Activated naive CD8-positive, alpha-beta T cell treated with anti-CD3 and anti-CD28 coated beads, Interleukin-2, amount 50 U/mL, for 24 hours (primary cell): ENCODE measurements at regions not wholly inside any gene's neighbourhood (a gene's known extent, or its start where the extent isn't known, plus 50 kb on each side); places are given as distances from the start of the nearest gene placed in this dataset.
"Not testable (repeated sequence)": the region's sequence is repeated elsewhere in the genome, so short reads cannot be mapped to it uniquely, and the experiment has no call there.

Experiments used
- ATAC-seq: fragments of 150-1000 bp; cut with Tn5 transposase; one replicate; pipeline ENCODE4 v1.10.0; 2021
- DNase-seq: peaks from one replicate; pipeline ENCODE4 v3.0.0; 2021
- H3K27ac Mint-ChIP-seq: one replicate; pipeline ENCODE4 v1.8.0; 2021; ENCODE audit warnings: mild to moderate bottlenecking, mixed read lengths
- H3K27me3 Mint-ChIP-seq: one replicate; pipeline ENCODE4 v1.8.0; 2021; ENCODE audit warnings: mixed read lengths
- H3K36me3 Mint-ChIP-seq: one replicate; pipeline ENCODE4 v1.8.0; 2021; ENCODE audit warnings: low read depth, mixed read lengths
- H3K4me1 Mint-ChIP-seq: one replicate; pipeline ENCODE4 v1.8.0; 2021; ENCODE audit warnings: mixed read lengths
- H3K4me3 Mint-ChIP-seq: one replicate; pipeline ENCODE4 v1.8.0; 2021; ENCODE audit warnings: mild to moderate bottlenecking, moderate library complexity, mixed read lengths
- H3K9me3 Mint-ChIP-seq: one replicate; pipeline ENCODE4 v1.8.0; 2021; ENCODE audit warnings: mixed read lengths

DNA sequence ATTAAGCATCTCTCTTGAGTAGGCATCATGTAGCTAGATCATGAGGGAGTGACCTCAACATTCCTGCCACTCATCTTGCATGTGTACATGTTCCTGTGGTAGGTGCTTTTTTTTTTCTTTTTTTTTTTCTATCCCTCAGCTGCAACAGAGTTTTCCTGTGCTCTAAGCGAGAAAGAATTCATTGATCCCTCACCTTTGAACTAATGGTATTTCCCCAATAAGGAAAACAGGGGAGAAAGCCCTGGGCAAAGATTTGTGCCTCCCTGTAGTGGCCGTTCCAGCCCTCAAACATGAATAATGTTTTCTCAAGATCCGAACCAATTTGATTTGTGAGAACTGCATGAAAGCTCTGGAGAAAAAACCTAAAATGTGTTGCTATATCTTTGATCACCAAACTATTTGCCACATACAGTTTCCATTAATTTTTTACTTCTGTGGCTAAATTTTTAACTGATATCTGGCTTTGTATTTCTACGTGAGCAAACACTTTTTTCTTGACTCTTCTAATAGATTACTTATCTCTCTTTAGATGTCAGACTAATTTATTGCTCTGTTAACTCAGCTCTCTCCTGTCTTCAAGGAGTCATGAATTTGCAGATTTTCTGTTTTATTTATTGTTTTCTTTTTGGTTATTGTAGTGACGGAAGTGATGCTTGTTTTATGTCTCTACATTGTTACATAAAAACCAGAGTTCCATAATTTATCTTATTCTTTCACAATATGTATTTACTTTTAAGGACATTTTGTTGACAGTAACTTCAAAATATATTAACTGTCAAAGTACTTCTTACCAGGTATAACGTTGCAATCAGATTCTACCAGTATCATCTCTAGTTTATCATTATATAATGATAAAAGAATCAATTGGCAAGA is 1396.5 kb downstream of the OTOL1 start:
- ATAC-seq (no peak), DNase-seq (no peak)
- Mint-ChIP-seq H3K4me1 (no peaks in the 10 kb centered on the region), H3K4me3 (no peak overlapping the region), H3K36me3 (no peaks in the 10 kb centered on the region), H3K27ac (no peak overlapping the region), H3K27me3 (no peaks in the 10 kb centered on the region), H3K9me3 (peaks cover 4% of the 10 kb centered on the region)

DNA sequence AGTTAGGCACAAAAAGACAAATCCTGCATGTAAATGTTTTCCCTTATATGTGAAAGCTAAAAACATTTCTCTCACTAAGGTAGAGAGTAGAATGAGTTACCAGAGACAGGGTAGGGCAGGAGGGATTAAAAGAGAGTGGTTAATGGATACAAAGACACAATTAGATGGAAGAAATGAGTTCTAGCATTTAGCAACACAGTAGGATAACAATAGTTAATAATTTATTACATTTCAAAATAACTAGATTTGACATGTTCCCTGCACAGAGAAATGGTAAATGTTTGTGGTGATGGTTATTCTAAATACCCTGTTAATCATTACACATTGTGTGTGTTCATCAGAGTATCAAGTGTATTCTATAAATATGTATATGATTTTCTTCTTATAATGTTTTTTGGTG is 1400.7 kb downstream of the OTOL1 start:
- DNase-seq = no peak
- Mint-ChIP-seq H3K4me1 (no peaks in the 10 kb centered on the region), H3K27ac (no peak overlapping the region), H3K36me3 (no peaks in the 10 kb centered on the region), H3K4me3 (no peak overlapping the region), H3K9me3 (peaks cover 8% of the 10 kb centered on the region), H3K27me3 (no peaks in the 10 kb centered on the region)
- ATAC-seq = no peak

- H3K27ac Mint-ChIP-seq = no peak overlapping the region
- H3K27me3 Mint-ChIP-seq = no peaks in the 10 kb centered on the region
- no peaks in the 10 kb centered on the region for H3K36me3 Mint-ChIP-seq
- ATAC-seq = no peak
- H3K9me3 Mint-ChIP-seq = peaks cover 7% of the 10 kb centered on the region
- no peak overlapping the region for H3K4me3 Mint-ChIP-seq
- no peak for DNase-seq
- H3K4me1 Mint-ChIP-seq = no peaks in the 10 kb centered on the region
Observed at GRCh38 chr3:162932503-162932902, 1435.9 kb downstream of the OTOL1 start.

- DNase-seq (no peak), ATAC-seq (no peak)
- H3K27me3 Mint-ChIP-seq = no peaks in the 10 kb centered on the region
- H3K9me3 Mint-ChIP-seq = peaks cover 7% of the 10 kb centered on the region
- no peaks in the 10 kb centered on the region for H3K4me1 Mint-ChIP-seq
- H3K4me3 Mint-ChIP-seq = no peak overlapping the region
- no peak overlapping the region for H3K27ac Mint-ChIP-seq
- no peaks in the 10 kb centered on the region for H3K36me3 Mint-ChIP-seq
Observed at GRCh38 chr3:162933656-162934055, 1437.0 kb downstream of the OTOL1 start.

- no peaks in the 10 kb centered on the region for H3K4me1 Mint-ChIP-seq
- DNase-seq (no peak), ATAC-seq (no peak)
- no peaks in the 10 kb centered on the region for H3K27me3 Mint-ChIP-seq
- no peak overlapping the region for H3K4me3 Mint-ChIP-seq
- no peaks in the 10 kb centered on the region for H3K36me3 Mint-ChIP-seq
- H3K27ac Mint-ChIP-seq = no peak overlapping the region
- peaks cover 7% of the 10 kb centered on the region for H3K9me3 Mint-ChIP-seq
Observed at GRCh38 chr3:162936706-162937105, 1440.1 kb downstream of the OTOL1 start.

- ATAC-seq (no peak), DNase-seq (no peak)
- Mint-ChIP-seq H3K27ac (no peak overlapping the region), H3K27me3 (no peaks in the 10 kb centered on the region), H3K4me1 (no peaks in the 10 kb centered on the region), H3K9me3 (peaks cover 4% of the 10 kb centered on the region), H3K4me3 (no peak overlapping the region), H3K36me3 (no peaks in the 10 kb centered on the region)
Observed at GRCh38 chr3:162938083-162938482, 1441.5 kb downstream of the OTOL1 start.

- Mint-ChIP-seq H3K36me3 (no peaks in the 10 kb centered on the region), H3K27me3 (no peaks in the 10 kb centered on the region), H3K4me1 (no peaks in the 10 kb centered on the region), H3K27ac (no peak overlapping the region), H3K4me3 (no peak overlapping the region), H3K9me3 (peaks cover 4% of the 10 kb centered on the region)
- DNase-seq = no peak
- ATAC-seq = no peak
Observed at GRCh38 chr3:162945626-162946025, 1449.0 kb downstream of the OTOL1 start.

DNA sequence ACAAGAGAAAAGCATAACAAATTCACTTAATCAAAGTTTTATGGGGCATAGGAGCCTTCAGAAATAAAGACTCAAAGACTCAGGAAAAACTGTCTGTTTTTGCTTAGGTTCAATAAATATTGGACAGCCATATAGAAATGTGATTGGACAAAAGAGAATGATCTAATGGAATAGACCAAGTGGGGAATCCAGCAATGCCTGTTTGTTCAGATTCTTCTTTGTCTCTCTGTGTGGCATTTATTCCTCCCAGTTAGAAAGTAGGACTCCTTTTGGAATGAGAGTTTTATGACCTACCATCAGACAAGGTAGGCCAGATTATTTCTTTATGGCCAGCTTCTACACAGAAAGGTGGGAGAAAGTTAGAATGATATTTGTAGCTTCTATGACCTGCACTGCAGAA is 1460.1 kb downstream of the OTOL1 start:
- Mint-ChIP-seq H3K9me3 (peaks cover 9% of the 10 kb centered on the region), H3K27ac (no peak overlapping the region), H3K27me3 (no peaks in the 10 kb centered on the region), H3K36me3 (no peaks in the 10 kb centered on the region), H3K4me1 (no peaks in the 10 kb centered on the region), H3K4me3 (no peak overlapping the region)
- DNase-seq (no peak), ATAC-seq (no peak)

DNA sequence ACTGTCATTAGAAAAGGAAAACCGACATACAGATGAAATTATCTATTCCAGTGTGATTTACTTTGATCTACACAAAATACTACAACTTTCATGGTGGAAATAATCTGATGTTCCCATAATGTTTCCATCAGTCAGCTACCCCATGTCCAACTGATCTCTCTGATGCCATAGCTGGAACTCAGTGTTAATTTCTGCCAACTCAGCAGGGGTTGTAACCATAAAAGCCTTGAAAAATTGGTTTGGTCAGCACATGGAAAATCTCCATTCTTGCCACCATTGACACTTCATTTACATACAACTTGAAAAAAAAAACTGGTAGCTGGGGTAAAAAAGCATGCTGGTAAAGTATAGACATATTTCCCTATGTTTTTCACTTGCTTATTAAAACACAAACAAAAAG is 1463.7 kb downstream of the OTOL1 start:
- H3K27me3 Mint-ChIP-seq = no peaks in the 10 kb centered on the region
- H3K4me3 Mint-ChIP-seq = no peak overlapping the region
- H3K36me3 Mint-ChIP-seq = no peaks in the 10 kb centered on the region
- no peak for DNase-seq
- peaks cover 9% of the 10 kb centered on the region for H3K9me3 Mint-ChIP-seq
- H3K27ac Mint-ChIP-seq = no peak overlapping the region
- no peaks in the 10 kb centered on the region for H3K4me1 Mint-ChIP-seq
- ATAC-seq = no peak

- DNase-seq = no peak
- Mint-ChIP-seq H3K27ac (no peak overlapping the region), H3K36me3 (no peaks in the 10 kb centered on the region), H3K4me1 (no peaks in the 10 kb centered on the region), H3K9me3 (peaks cover 27% of the 10 kb centered on the region), H3K27me3 (no peaks in the 10 kb centered on the region), H3K4me3 (no peak overlapping the region)
- ATAC-seq = no peak
Observed at GRCh38 chr3:162970292-162970691, 1473.7 kb downstream of the OTOL1 start.

DNA sequence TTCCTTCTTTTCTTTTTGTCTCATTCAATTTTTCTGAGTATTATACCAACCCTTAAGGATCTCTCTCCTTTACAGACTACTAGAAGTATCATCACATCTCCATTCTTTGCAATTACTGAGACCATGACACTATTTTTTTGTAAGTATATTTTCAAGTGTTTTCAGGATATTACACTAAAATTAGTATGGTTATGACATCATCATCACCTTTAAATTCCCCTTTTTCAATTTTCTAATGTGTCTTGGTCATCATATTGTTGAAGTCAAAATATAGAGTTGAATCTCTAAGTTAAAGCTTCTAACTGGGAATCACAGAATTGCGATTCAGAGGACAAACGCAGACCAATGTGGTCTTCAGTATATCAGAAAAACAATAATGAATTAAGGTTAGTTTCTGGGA is 1475.1 kb downstream of the OTOL1 start:
- DNase-seq (no peak), ATAC-seq (no peak)
- Mint-ChIP-seq H3K36me3 (no peaks in the 10 kb centered on the region), H3K4me3 (no peak overlapping the region), H3K9me3 (peaks cover 18% of the 10 kb centered on the region), H3K27ac (no peak overlapping the region), H3K27me3 (no peaks in the 10 kb centered on the region), H3K4me1 (no peaks in the 10 kb centered on the region)

DNA sequence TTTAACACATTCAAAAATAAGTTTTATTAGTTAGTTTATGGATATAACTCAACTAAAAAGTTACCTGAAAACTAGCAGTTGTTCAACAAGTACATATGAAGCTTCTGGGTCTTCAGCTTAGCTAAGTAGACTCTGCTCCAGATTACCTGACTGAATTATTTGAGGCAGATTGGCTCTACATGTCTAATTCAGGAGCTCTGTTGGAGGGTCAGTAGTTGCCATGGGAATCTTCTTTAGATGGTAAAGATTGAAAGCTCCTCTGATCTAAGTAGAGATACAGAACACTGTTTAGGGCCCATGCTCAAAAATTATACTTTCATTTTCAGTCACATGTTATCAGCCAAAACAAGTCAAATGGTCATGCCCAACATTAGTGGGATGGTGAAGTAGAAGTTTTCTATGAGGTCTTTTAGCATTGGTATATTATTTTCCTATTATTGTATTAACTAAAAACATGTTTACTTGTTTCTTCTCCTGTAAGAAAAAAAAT is 1476.9 kb downstream of the OTOL1 start:
- Mint-ChIP-seq H3K36me3 (no peaks in the 10 kb centered on the region), H3K4me1 (no peaks in the 10 kb centered on the region), H3K27me3 (no peaks in the 10 kb centered on the region), H3K27ac (no peak overlapping the region), H3K4me3 (no peak overlapping the region), H3K9me3 (peaks cover 2% of the 10 kb centered on the region)
- DNase-seq = no peak
- ATAC-seq = no peak

- Mint-ChIP-seq H3K4me1 (no peaks in the 10 kb centered on the region), H3K36me3 (no peaks in the 10 kb centered on the region), H3K27me3 (no peaks in the 10 kb centered on the region), H3K9me3 (peaks cover 9% of the 10 kb centered on the region), H3K27ac (no peak overlapping the region), H3K4me3 (no peak overlapping the region)
- no peak for DNase-seq
- ATAC-seq = no peak
Observed at GRCh38 chr3:162978136-162978535, 1481.5 kb downstream of the OTOL1 start.

GRCh38 chr3:162984746-162985145 is 1488.1 kb downstream of the OTOL1 start:
- Mint-ChIP-seq H3K27ac (no peak overlapping the region), H3K4me3 (no peak overlapping the region), H3K9me3 (peaks cover 17% of the 10 kb centered on the region), H3K27me3 (no peaks in the 10 kb centered on the region), H3K4me1 (no peaks in the 10 kb centered on the region), H3K36me3 (no peaks in the 10 kb centered on the region)
- no peak for DNase-seq
- no peak for ATAC-seq

GRCh38 chr3:162987085-162987794 is 1490.6 kb downstream of the OTOL1 start:
- not testable (repeated sequence) for H3K9me3 Mint-ChIP-seq, DNase-seq, H3K27ac Mint-ChIP-seq, H3K4me1 Mint-ChIP-seq, ATAC-seq, H3K27me3 Mint-ChIP-seq, H3K4me3 Mint-ChIP-seq, H3K36me3 Mint-ChIP-seq
